A673 (cell line): ENCODE measurements at regions not wholly inside any gene's neighbourhood (a gene's known extent, or its start where the extent isn't known, plus 50 kb on each side); places are given as distances from the start of the nearest gene placed in this dataset.

Experiments used
- CTCF ChIP-seq: fragments of 300-800, 200-600 bp; sonication (generic); conservative IDR thresholded peaks from 2 replicates; pipeline ENCODE4 v1.5.1; 2017; ENCODE audit warnings: low read depth, mild to moderate bottlenecking, antibody characterized with exemption, low read length, moderate library complexity, mixed read lengths
- EZH2 ChIP-seq: fragments of 200-600 bp; sonication (generic); IDR thresholded peaks from 2 replicates; pipeline ENCODE4 v1.6.1; 2017; ENCODE audit warnings: borderline replicate concordance, low read depth, mild to moderate bottlenecking, mixed read lengths, antibody characterized with exemption, low read length; ENCODE audit not compliant: poor library complexity, severe bottlenecking

GRCh38 chr2:191506515-191506914 lies 171.4 kb upstream of the NABP1 start:
- TF ChIP-seq CTCF, result no peak
- no peak for TF ChIP-seq EZH2
